AG04449 (cell line): ENCODE measurements at regions not wholly inside any gene's neighbourhood (a gene's known extent, or its start where the extent isn't known, plus 50 kb on each side); places are given as distances from the start of the nearest gene placed in this dataset.
"Not testable (repeated sequence)": the region's sequence is repeated elsewhere in the genome, so short reads cannot be mapped to it uniquely, and the experiment has no call there.

Experiments
- CTCF ChIA-PET: fragments of 350-600 bp; formaldehyde crosslinking; extraction: SDS; loops from one replicate; lab custom pipeline; 2021; ENCODE audit warnings: antibody characterized with exemption; lab: Yijun Ruan, JAX
- POLR2A ChIA-PET: fragments of 400-600, 350-600 bp; formaldehyde crosslinking; extraction: SDS; loops from one replicate; lab custom pipeline; 2020; ENCODE audit warnings: antibody characterized with exemption, inconsistent platforms; lab: Yijun Ruan, JAX
- DNase-seq: peaks from one replicate; pipeline ENCODE4 v3.0.0-alpha.2; 2010; ENCODE audit warnings: low read depth, low spot score
- H3K4me3 ChIP-seq: 2 replicates; pipeline ENCODE4 v1.5.1; 2011; ENCODE audit warnings: low read depth, mild to moderate bottlenecking, control low read depth, low read length
- CTCF ChIP-seq: IDR thresholded peaks from one replicate; pipeline ENCODE4 v1.5.1; 2011; ENCODE audit warnings: mild to moderate bottlenecking, moderate library complexity, low read length, control low read depth, inconsistent platforms; ENCODE audit not compliant: insufficient read depth; ENCODE audit errors: missing control alignments

- no peak overlapping the region for H3K4me3 ChIP-seq
- CTCF ChIA-PET: interaction anchor here (3.4 kb wide), 1 partner anchor 30 kb away, joined by 11 read pairs; no protein-coding TSS in a partner anchor
- DNase-seq: no peak
- no peak for TF ChIP-seq CTCF
- POLR2A ChIA-PET: no interaction called here
Observed at GRCh38 chr2:102871707-102872106, 109.9 kb downstream of the TMEM182 start.

GRCh38 chr2:102872388-102872787 lies 110.6 kb downstream of the TMEM182 start:
- TF ChIP-seq CTCF: no peak
- no peak overlapping the region for H3K4me3 ChIP-seq
- CTCF ChIA-PET: interaction anchor here (3.4 kb wide), 1 partner anchor 31 kb away, joined by 11 read pairs; no protein-coding TSS in a partner anchor
- POLR2A ChIA-PET: no interaction called here
- no peak for DNase-seq

- CTCF ChIA-PET, DNase-seq, H3K4me3 ChIP-seq, POLR2A ChIA-PET: not testable (repeated sequence)
Observed at GRCh38 chr2:102879513-102879912, 117.7 kb downstream of the TMEM182 start.

GRCh38 chr2:102880731-102881130 lies 118.9 kb downstream of the TMEM182 start:
- CTCF ChIA-PET: no interaction called here
- POLR2A ChIA-PET: no interaction called here
- H3K4me3 ChIP-seq: no peak overlapping the region
- no peak for DNase-seq
- no peak for TF ChIP-seq CTCF

GRCh38 chr2:102886216-102886893 lies 124.5 kb downstream of the TMEM182 start:
- POLR2A ChIA-PET: no interaction called here
- no peak overlapping the region for H3K4me3 ChIP-seq
- DNase-seq: no peak
- TF ChIP-seq CTCF: no peak
- CTCF ChIA-PET: no interaction called here

- DNase-seq: no peak
- POLR2A ChIA-PET: no interaction called here
- CTCF ChIA-PET: no interaction called here
- H3K4me3 ChIP-seq: no peak overlapping the region
- no peak for TF ChIP-seq CTCF
Observed at GRCh38 chr2:102888514-102888913, 126.7 kb downstream of the TMEM182 start.

- no peak overlapping the region for H3K4me3 ChIP-seq
- ChIA-PET POLR2A (no interaction called here), CTCF (no interaction called here)
- TF ChIP-seq CTCF: no peak
- DNase-seq: no peak
Observed at GRCh38 chr2:102891296-102891695, 129.5 kb downstream of the TMEM182 start.
